ENCODE measurements at regions not wholly inside any gene's neighbourhood (a gene's known extent, or its start where the extent isn't known, plus 50 kb on each side); places are given as distances from the start of the nearest gene placed in this dataset.

DNA sequence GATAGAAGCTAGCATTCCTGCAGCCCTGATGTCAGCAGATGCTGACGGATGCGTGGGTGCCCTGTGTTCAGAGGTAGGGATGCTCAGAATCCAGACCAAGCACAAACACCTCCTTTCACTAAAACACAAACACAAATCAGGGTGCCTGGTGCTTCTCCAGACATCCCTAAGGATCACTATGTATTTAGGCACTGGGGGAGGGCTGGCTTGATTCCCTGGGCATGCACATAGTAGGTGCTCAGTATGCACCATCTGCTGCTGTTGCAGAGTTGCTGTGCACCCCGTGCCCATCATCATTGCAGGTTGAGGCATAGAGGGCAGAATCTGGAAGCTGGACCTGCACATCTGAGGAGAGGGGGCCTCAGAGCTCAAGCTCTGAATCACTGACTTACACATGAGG is 114.8 kb downstream of the PHETA1 start:
- WGBS: 80% methylated on average over 3 of the region's 3 CpGs
- Histone ChIP-seq H3K9me3 (ENCODE audit: control insufficient read depth in 4 of 4, low read length in 3 of 4) (no peaks in the 10 kb centered on the region), H3K27ac (ENCODE audit: low read depth in 1 of 2, low read length in 2 of 2) (no peak overlapping the region), H3K27me3 (ENCODE audit: control insufficient read depth in 4 of 4, insufficient read depth in 4 of 4, low read length in 3 of 4) (no peaks in the 10 kb centered on the region), H3K9ac (ENCODE audit: low read depth in 1 of 2, low read length in 2 of 2) (no peak overlapping the region), H3K36me3 (ENCODE audit: control insufficient read depth in 4 of 4, insufficient read depth in 3 of 4, low read depth in 1 of 4, low read length in 3 of 4) (peaks cover 0 to 10% (median 5%) of the 10 kb centered on the region in 4 donors), H3K4me1 (ENCODE audit: control insufficient read depth in 4 of 4, insufficient read depth in 4 of 4, low read length in 3 of 4) (no peaks in the 10 kb centered on the region), H3K4me3 (ENCODE audit: low read depth in 1 of 3, low read length in 3 of 3) (no peak overlapping the region)
- no peak for TF ChIP-seq FOXA2 (IDR thresholded peaks at IDR 0.05)
- no peak for DNase-seq (ENCODE audit: low spot score)

- H3K4me3 ChIP-seq (ENCODE audit: low read depth in 1 of 3, low read length in 3 of 3): no peak overlapping the region
- H3K9me3 ChIP-seq (ENCODE audit: control insufficient read depth in 4 of 4, low read length in 3 of 4): no peaks in the 10 kb centered on the region
- TF ChIP-seq HNF4G (IDR thresholded peaks at IDR 0.05) (no peak), GABPA (IDR thresholded peaks at IDR 0.05 in 1 of 2, conservative IDR thresholded peaks at IDR 0.05 in 1 of 2) (no peak), NR2F2 (IDR thresholded peaks at IDR 0.05) (no peak), YY1 (IDR thresholded peaks at IDR 0.05) (no peak), SP1 (IDR thresholded peaks at IDR 0.05) (no peak)
- TF ChIP-seq, protein P1, sequence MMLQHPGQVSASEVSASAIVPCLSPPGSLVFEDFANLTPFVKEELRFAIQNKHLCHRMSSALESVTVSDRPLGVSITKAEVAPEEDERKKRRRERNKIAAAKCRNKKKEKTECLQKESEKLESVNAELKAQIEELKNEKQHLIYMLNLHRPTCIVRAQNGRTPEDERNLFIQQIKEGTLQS (IDR thresholded peaks at IDR 0.05): no peak
- no peak for DNase-seq (ENCODE audit: low spot score)
- no peak overlapping the region for H3K27ac ChIP-seq (ENCODE audit: low read depth in 1 of 2, low read length in 2 of 2)
- peaks cover 0 to 10% (median 5%) of the 10 kb centered on the region in 4 donors for H3K36me3 ChIP-seq (ENCODE audit: control insufficient read depth in 4 of 4, insufficient read depth in 3 of 4, low read depth in 1 of 4, low read length in 3 of 4)
- H3K4me1 ChIP-seq (ENCODE audit: control insufficient read depth in 4 of 4, insufficient read depth in 4 of 4, low read length in 3 of 4): peaks cover 0 to under 1% (median 0%) of the 10 kb centered on the region in 4 donors
- no peak overlapping the region for H3K9ac ChIP-seq (ENCODE audit: low read depth in 1 of 2, low read length in 2 of 2)
- 93% methylated on average over 12 of the region's 12 CpGs for WGBS
- H3K27me3 ChIP-seq (ENCODE audit: control insufficient read depth in 4 of 4, insufficient read depth in 4 of 4, low read length in 3 of 4): no peaks in the 10 kb centered on the region
These were observed 115.7 kb downstream of the PHETA1 start for GRCh38 chr12:111253213-111253612.

DNA sequence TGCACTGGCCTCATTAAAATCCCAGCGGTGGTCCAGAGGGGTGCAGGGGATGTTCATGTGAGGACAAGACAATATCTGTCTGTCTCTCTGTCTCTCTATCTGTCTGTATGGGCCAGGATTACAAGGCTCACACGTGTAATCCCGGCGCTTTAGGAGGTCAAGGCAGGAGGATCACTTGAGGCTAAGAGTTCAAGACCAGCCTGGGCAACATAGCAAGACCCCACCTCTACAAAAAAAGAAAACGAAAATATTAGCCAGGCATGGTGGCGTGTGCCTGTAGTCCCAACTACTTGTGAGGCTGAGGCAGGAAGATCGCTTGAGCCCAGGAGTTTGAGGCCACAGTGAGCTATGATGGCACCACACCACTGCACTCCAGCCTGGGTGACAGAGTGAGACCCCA is 117.1 kb downstream of the PHETA1 start:
- TF ChIP-seq FOXA1 (IDR thresholded peaks at IDR 0.05) (no peak), HNF4G (IDR thresholded peaks at IDR 0.05) (no peak), SP1 (IDR thresholded peaks at IDR 0.05) (no peak), YY1 (IDR thresholded peaks at IDR 0.05) (no peak), GABPA (IDR thresholded peaks at IDR 0.05 in 1 of 2, conservative IDR thresholded peaks at IDR 0.05 in 1 of 2) (no peak), TAF1 (conservative IDR thresholded peaks at IDR 0.05) (no peak), JUND (IDR thresholded peaks at IDR 0.05) (no peak), RAD21 (IDR thresholded peaks at IDR 0.05) (no peak)
- no peaks in the 10 kb centered on the region for H3K9me3 ChIP-seq (ENCODE audit: control insufficient read depth in 4 of 4, low read length in 3 of 4)
- DNase-seq (ENCODE audit: low spot score): no peak
- 95% methylated on average over 7 of the region's 7 CpGs for WGBS
- peaks cover 0 to 6% (median 4%) of the 10 kb centered on the region in 4 donors for H3K36me3 ChIP-seq (ENCODE audit: control insufficient read depth in 4 of 4, insufficient read depth in 3 of 4, low read depth in 1 of 4, low read length in 3 of 4)
- H3K4me3 ChIP-seq (ENCODE audit: low read depth in 1 of 3, low read length in 3 of 3): no peak overlapping the region
- no peak overlapping the region for H3K27ac ChIP-seq (ENCODE audit: low read depth in 1 of 2, low read length in 2 of 2)
- no peaks in the 10 kb centered on the region for H3K27me3 ChIP-seq (ENCODE audit: control insufficient read depth in 4 of 4, insufficient read depth in 4 of 4, low read length in 3 of 4)
- no peak overlapping the region for H3K9ac ChIP-seq (ENCODE audit: low read depth in 1 of 2, low read length in 2 of 2)
- peaks cover 0 to 9% (median 0%) of the 10 kb centered on the region in 4 donors for H3K4me1 ChIP-seq (ENCODE audit: control insufficient read depth in 4 of 4, insufficient read depth in 4 of 4, low read length in 3 of 4)

GRCh38 chr12:111251058-111251730 is 117.7 kb downstream of the PHETA1 start:
- Histone ChIP-seq H3K4me1 (ENCODE audit: control insufficient read depth in 4 of 4, insufficient read depth in 4 of 4, low read length in 3 of 4) (peaks cover 0 to 9% (median 0%) of the 10 kb centered on the region in 4 donors), H3K36me3 (ENCODE audit: control insufficient read depth in 4 of 4, insufficient read depth in 3 of 4, low read depth in 1 of 4, low read length in 3 of 4) (peaks cover 0 to 6% (median 4%) of the 10 kb centered on the region in 4 donors), H3K27ac (ENCODE audit: low read depth in 1 of 2, low read length in 2 of 2) (no peak overlapping the region), H3K9ac (ENCODE audit: low read depth in 1 of 2, low read length in 2 of 2) (no peak overlapping the region), H3K27me3 (ENCODE audit: control insufficient read depth in 4 of 4, insufficient read depth in 4 of 4, low read length in 3 of 4) (no peaks in the 10 kb centered on the region), H3K4me3 (ENCODE audit: low read depth in 1 of 3, low read length in 3 of 3) (no peak overlapping the region), H3K9me3 (ENCODE audit: control insufficient read depth in 4 of 4, low read length in 3 of 4) (no peaks in the 10 kb centered on the region)
- DNase-seq (ENCODE audit: low spot score): no peak
- TF ChIP-seq SP1 (IDR thresholded peaks at IDR 0.05) (no peak), TAF1 (conservative IDR thresholded peaks at IDR 0.05) (no peak), HNF4G (IDR thresholded peaks at IDR 0.05) (no peak), RXRA (IDR thresholded peaks at IDR 0.05) (no peak), FOXA1 (IDR thresholded peaks at IDR 0.05) (no peak), JUND (IDR thresholded peaks at IDR 0.05) (no peak), REST (IDR thresholded peaks at IDR 0.05) (no peak), YY1 (IDR thresholded peaks at IDR 0.05) (no peak), NR2F2 (IDR thresholded peaks at IDR 0.05) (no peak), HNF4A (conservative IDR thresholded peaks at IDR 0.05) (no peak), FOXA2 (IDR thresholded peaks at IDR 0.05) (no peak)
- TF ChIP-seq, protein P1 (IDR thresholded peaks at IDR 0.05): no peak
- TF ChIP-seq, protein P2, sequence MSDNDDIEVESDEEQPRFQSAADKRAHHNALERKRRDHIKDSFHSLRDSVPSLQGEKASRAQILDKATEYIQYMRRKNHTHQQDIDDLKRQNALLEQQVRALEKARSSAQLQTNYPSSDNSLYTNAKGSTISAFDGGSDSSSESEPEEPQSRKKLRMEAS (IDR thresholded peaks at IDR 0.05): no peak
- 90% methylated on average over 14 of the region's 14 CpGs for WGBS
